K562 (cell line): ENCODE measurements at regions not wholly inside any gene's neighbourhood (a gene's known extent, or its start where the extent isn't known, plus 50 kb on each side); places are given as distances from the start of the nearest gene placed in this dataset.
A peak's percentile ranks its signal among the peaks of the same experiment; 100 is the strongest.

ENCODE experiments used
- ATAC-seq: fragments of 200-7000 bp; cut with Tn5 transposase; 3 replicates; pipeline ENCODE4 v1.9.1; 2020; ENCODE audit warnings: moderate library complexity
- BruUV-seq: library from RNA; stranded (reverse); fragments of 400-500 nt; replicated peaks from 2 replicates; lab custom pipeline; 2021; lab: Mats Ljungman, UMichigan
- CTCF ChIA-PET: fragments of 300-600 bp; formaldehyde crosslinking; extraction: SDS; loops from one replicate; lab custom pipeline; 2021; ENCODE audit warnings: low intra/inter-chr PET ratio; lab: Yijun Ruan, JAX
- POLR2A ChIA-PET: fragments of 300-600, 350-650 bp; sonication (Branson Sonifier 250); formaldehyde crosslinking; extraction: SDS; loops from one replicate; lab custom pipeline; 2021; ENCODE audit warnings: antibody characterized with exemption, inconsistent platforms; lab: Yijun Ruan, JAX
- DNase-seq, 4 experiments: peaks; one replicate each; pipeline versions ENCODE4 v3.0.0 to v3.0.0-alpha.2; 2011 to 2018; ENCODE audit warnings: low spot score in 3 of 4, mixed read lengths in 3 of 4; ENCODE audit errors: extremely low read depth in 1 of 4
- FAIRE-seq: peaks from 2 replicates; lab custom pipeline; 2011; peaks lifted over from hg19 to GRCh38; lab: Jason Lieb, UNC
- H2AFZ ChIP-seq: 2 replicates; pipeline ENCODE4 v1.6.0; 2011; ENCODE audit warnings: low read depth, low read length, control low read depth, inconsistent platforms
- H3K27ac ChIP-seq: fragments of 200-600 bp; 3 replicates; pipeline ENCODE4 v1.8.0; 2011; ENCODE audit warnings: low read depth, mild to moderate bottlenecking, control low read depth, inconsistent platforms, low read length, moderate library complexity, mixed read lengths; ENCODE audit errors: extremely low read depth
- H3K27me3 ChIP-seq, 2 experiments: fragments of 300-600 bp in 1 of 2; 2 replicates in 1 of 2; 3 replicates in 1 of 2; pipeline versions ENCODE4 v1.6.0 to v1.8.0; 2011; ENCODE audit warnings: inconsistent platforms in 2 of 2, low read length in 2 of 2, mild to moderate bottlenecking in 1 of 2, mixed read lengths in 1 of 2, moderate library complexity in 1 of 2; ENCODE audit not compliant: control insufficient read depth in 2 of 2, insufficient read depth in 2 of 2
- H3K36me3 ChIP-seq: fragments of 300-600 bp; 3 replicates; pipeline ENCODE4 v1.8.0; 2011; ENCODE audit warnings: mild to moderate bottlenecking, low read length, inconsistent platforms; ENCODE audit not compliant: control insufficient read depth, insufficient read depth
- H3K4me1 ChIP-seq, 2 experiments: fragments of 200-600 bp in 1 of 2; replicated peaks in 1 of 2; 2 replicates in 1 of 2; 3 replicates in 1 of 2; pipeline versions ENCODE4 v1.5.1 to v1.8.0; 2011; ENCODE audit warnings: inconsistent platforms in 2 of 2, low read length in 2 of 2, mild to moderate bottlenecking in 1 of 2, mixed read lengths in 1 of 2, moderate library complexity in 1 of 2; ENCODE audit not compliant: control insufficient read depth in 2 of 2, insufficient read depth in 2 of 2
- H3K4me2 ChIP-seq: 2 replicates; pipeline ENCODE4 v1.6.1; 2011; ENCODE audit warnings: low read length, control low read depth, inconsistent platforms, mixed read lengths; ENCODE audit not compliant: insufficient read depth
- H3K4me3 ChIP-seq: fragments of 200-600 bp; sonication (generic), shearing (Covaris generic); 2 replicates; pipeline ENCODE4 v1.5.1; 2016; ENCODE audit warnings: control low read depth, inconsistent platforms
- H3K79me2 ChIP-seq: fragments of 200-600 bp; 3 replicates; pipeline ENCODE4 v1.8.0; 2011; ENCODE audit warnings: low read length, inconsistent platforms; ENCODE audit not compliant: control insufficient read depth, insufficient read depth
- H3K9ac ChIP-seq, 2 experiments: 2 replicates each; pipeline versions ENCODE4 v1.6.0 to v1.6.1; 2011; ENCODE audit warnings: low read depth in 2 of 2, low read length in 2 of 2, control low read depth in 1 of 2, inconsistent platforms in 1 of 2, mild to moderate bottlenecking in 1 of 2, mixed read lengths in 1 of 2; ENCODE audit not compliant: insufficient read depth in 1 of 2
- H3K9me1 ChIP-seq: one replicate; pipeline ENCODE4 v1.6.0; 2011; ENCODE audit warnings: inconsistent platforms, mild to moderate bottlenecking, low read length, moderate library complexity; ENCODE audit not compliant: control insufficient read depth, insufficient read depth
- H3K9me3 ChIP-seq: replicated peaks from 2 replicates; pipeline ENCODE4 v1.5.1; 2011; ENCODE audit warnings: low read depth, low read length, inconsistent platforms; ENCODE audit not compliant: control insufficient read depth, insufficient read depth
- H4K20me1 ChIP-seq: replicated peaks from 2 replicates; pipeline ENCODE4 v1.6.1; 2011; ENCODE audit warnings: low read length, inconsistent platforms, mixed read lengths; ENCODE audit not compliant: control insufficient read depth, insufficient read depth
- ATF1 ChIP-seq, 2 experiments: fragments of 450-650 bp in 1 of 2; IDR thresholded peaks; 2 replicates each; pipeline ENCODE4 v1.6.1; 2016; ENCODE audit warnings: missing compliant biosample characterization in 1 of 2, missing genetic modification characterization in 1 of 2
- CREM ChIP-seq: IDR thresholded peaks from 2 replicates; pipeline ENCODE4 v1.6.1; 2014; ENCODE audit warnings: antibody characterized with exemption, low read depth
- EP300 ChIP-seq: IDR thresholded peaks from 2 replicates; pipeline ENCODE4 v1.6.1; 2012; ENCODE audit warnings: low read length, improper control_type of control experiment
- HES1 ChIP-seq: fragments of 450-650 bp; IDR thresholded peaks from 2 replicates; pipeline ENCODE4 v1.6.1; 2016; ENCODE audit warnings: low read depth, mild to moderate bottlenecking, moderate library complexity
- JUN ChIP-seq, 2 experiments: sonication (generic) in 1 of 2; formaldehyde crosslinking in 1 of 2; IDR thresholded peaks; 2 replicates each; pipeline versions ENCODE4 v1.6.1 to v1.8.0; 2012 to 2022; ENCODE audit warnings: borderline replicate concordance in 2 of 2, mild to moderate bottlenecking in 2 of 2, improper control_type of control experiment in 1 of 2, low read depth in 1 of 2, low read length in 1 of 2, missing genetic modification reagents in 1 of 2
- KLF16 ChIP-seq: IDR thresholded peaks from 2 replicates; pipeline ENCODE4 v1.6.1; 2016; ENCODE audit warnings: antibody characterized with exemption
- MAZ ChIP-seq, 2 experiments: fragments of 450-650 bp in 1 of 2; sonication (generic) in 1 of 2; formaldehyde crosslinking; IDR thresholded peaks in 1 of 2; conservative IDR thresholded peaks in 1 of 2; 2 replicates each; pipeline versions ENCODE4 v1.4.0 to v1.5.0; 2020; ENCODE audit warnings: mild to moderate bottlenecking in 1 of 2, missing genetic modification reagents in 1 of 2
- PURB ChIP-seq: sonication (generic); formaldehyde crosslinking; IDR thresholded peaks from 2 replicates; pipeline ENCODE4 v1.9.0; 2021; ENCODE audit warnings: low read depth, mild to moderate bottlenecking, missing genetic modification reagents
- SPI1 ChIP-seq: IDR thresholded peaks from 2 replicates; pipeline ENCODE4 v1.6.1; 2011; ENCODE audit warnings: low read depth, low read length, control low read depth, borderline replicate concordance
- TBL1XR1 ChIP-seq, 2 experiments: IDR thresholded peaks; 2 replicates each; pipeline ENCODE4 v1.6.1; 2012; ENCODE audit warnings: improper control_type of control experiment in 2 of 2, low read length in 2 of 2, mild to moderate bottlenecking in 1 of 2
- THRB ChIP-seq: fragments of 450-650 bp; formaldehyde crosslinking; conservative IDR thresholded peaks from 2 replicates; pipeline ENCODE4 v1.4.0; 2022; ENCODE audit warnings: mild to moderate bottlenecking, missing genetic modification characterization
- ZNF584 ChIP-seq: fragments of 200-800 bp; sonication (Bioruptor generic); IDR thresholded peaks from 2 replicates; pipeline ENCODE4 v1.6.1; 2016; ENCODE audit warnings: low read depth, mild to moderate bottlenecking, missing genetic modification characterization, missing compliant biosample characterization
- ZSCAN32 ChIP-seq: fragments of 450-650 bp; formaldehyde crosslinking; IDR thresholded peaks from 2 replicates; pipeline ENCODE4 v1.4.0; 2020; ENCODE audit warnings: mild to moderate bottlenecking, moderate library complexity
- WGBS: fragments of 100-300 bp; shearing (Covaris generic); methylation state at CpG from one replicate; pipeline ENCODE4 v1.1.6; 2016; ENCODE audit warnings: low coverage, mixed read lengths; ENCODE audit not compliant: insufficient coverage; ENCODE audit errors: missing lambda C conversion rate; 5-methylcytosine and 5-hydroxymethylcytosine counted together
- in situ Hi-C: fragments of 300-500 bp; cut with MboI; formaldehyde crosslinking; loops from 4 replicates; pipeline ENCODE4 v1.15.0; 2018; ENCODE audit warnings: inconsistent platforms, mixed read lengths
- intact Hi-C: fragments of 100-400 bp; cut with micrococcal nuclease; formaldehyde crosslinking; loops from 2 replicates; pipeline ENCODE4 v1.14.2; 2022

GRCh38 chr21:35615325-35615724 is 445.0 kb downstream of the SETD4 start:
- DNase-seq = no peak
- Histone ChIP-seq H3K27me3 (peaks cover 0 to 2% of the 10 kb centered on the region in 2 experiments; a peak in 1 of 5 replicates), H3K4me2 (no peak overlapping the region), H3K9ac (no peak overlapping the region), H3K9me1 (no peaks in the 10 kb centered on the region), H3K9me3 (no peaks in the 10 kb centered on the region), H3K4me1 (peaks cover 0 to 11% of the 10 kb centered on the region in 2 experiments; a peak in 3 of 5 replicates), H3K36me3 (no peaks in the 10 kb centered on the region), H2AFZ (no peak overlapping the region)
- WGBS = 4% methylated on average over 1 of the region's 1 CpG
- POLR2A ChIA-PET = no interaction called here
- CTCF ChIA-PET = no interaction called here
- no peak for FAIRE-seq
- in situ Hi-C loops = no loop called here
- TF ChIP-seq SPI1 = peak; percentile 33; the same call in 1 of the 2 replicates
- no peak for TF ChIP-seq KLF16
- TF ChIP-seq, all 486 proteins: peak for 1
- Histone ChIP-seq H4K20me1 (no peaks in the 10 kb centered on the region), H3K27ac (no peak overlapping the region), H3K4me3 (no peak overlapping the region), H3K79me2 (no peaks in the 10 kb centered on the region)
- no TSS peak for BruUV-seq
- intact Hi-C loops = no loop called here
- no peak for ATAC-seq

- no TSS peak for BruUV-seq
- H2AFZ ChIP-seq = peak overlapping the region; percentile 67
- no peaks in the 10 kb centered on the region for H4K20me1 ChIP-seq
- CTCF ChIA-PET = no interaction called here
- H3K27me3 ChIP-seq = peaks cover 1 to 2% of the 10 kb centered on the region in 2 experiments; a peak in 2 of 5 replicates
- no peak overlapping the region for H3K9ac ChIP-seq
- ATAC-seq = peak; percentile 86
- 0% methylated on average over 4 of the region's 4 CpGs for WGBS
- peak overlapping the region; percentile 38; the same call in 1 of the 2 replicates for H3K4me2 ChIP-seq
- H3K9me1 ChIP-seq = no peaks in the 10 kb centered on the region
- no peaks in the 10 kb centered on the region for H3K79me2 ChIP-seq
- in situ Hi-C loops = no loop called here
- no peaks in the 10 kb centered on the region for H3K36me3 ChIP-seq
- DNase-seq = peak in 2 of 4 experiments; percentile 35 to 61
- no peak for FAIRE-seq
- peaks cover 0 to 11% of the 10 kb centered on the region in 2 experiments; a peak in 3 of 5 replicates for H3K4me1 ChIP-seq
- H3K9me3 ChIP-seq = no peaks in the 10 kb centered on the region
- intact Hi-C loops = no loop called here
- no peak overlapping the region for H3K27ac ChIP-seq
- H3K4me3 ChIP-seq = no peak overlapping the region
- POLR2A ChIA-PET = interaction anchor here (1.0 kb wide), 1 partner anchor 20 kb away, joined by 3 read pairs; no protein-coding TSS in a partner anchor
- peak in 1 of 2 experiments; percentile 48; a peak in 1 of 4 replicates for TF ChIP-seq MAZ (CRISPR knock-in tag; conservative IDR thresholded peaks at IDR 0.05 in 1 of 2, IDR thresholded peaks at IDR 0.05 in 1 of 2)
- peak; percentile 23; the same call in 1 of the 2 replicates for TF ChIP-seq HES1
- TF ChIP-seq THRB (CRISPR knock-in tag) = no peak
- peak; percentile 21; the same call in 1 of the 2 replicates for TF ChIP-seq EP300
- TF ChIP-seq JUN (IDR thresholded peaks at IDR 0.05; ENCODE audit: borderline replicate concordance, low read depth, low read length) = 0 out of 2 replicates have a peak, but pooled peaks have one; percentile 27
- no peak for TF ChIP-seq JUN (CRISPR knock-in tag; IDR thresholded peaks at IDR 0.05; ENCODE audit: borderline replicate concordance)
- peak in 1 of 2 experiments; percentile 61; a peak in 1 of 4 replicates for TF ChIP-seq TBL1XR1 (IDR thresholded peaks at IDR 0.05; ENCODE audit: low read length in 2 of 2)
- 0 out of 2 replicates have a peak, but pooled peaks have one; percentile 29 for TF ChIP-seq CREM
- no peak for TF ChIP-seq ATF1 (CRISPR knock-in tag; IDR thresholded peaks at IDR 0.05)
- TF ChIP-seq ATF1 (tag; IDR thresholded peaks at IDR 0.05) = peak; percentile 51; the same call in 1 of the 2 replicates
- TF ChIP-seq PURB (CRISPR knock-in tag) = no peak
- no peak for TF ChIP-seq ZSCAN32 (CRISPR knock-in tag)
- TF ChIP-seq ZNF584 (CRISPR knock-in tag) = no peak
These were observed 445.9 kb downstream of the SETD4 start for GRCh38 chr21:35614396-35614921.
